H9 (cell line): ENCODE measurements at regions not wholly inside any gene's neighbourhood (a gene's known extent, or its start where the extent isn't known, plus 50 kb on each side); places are given as distances from the start of the nearest gene placed in this dataset.

ENCODE experiments used
- DNase-seq: peaks from one replicate; pipeline ENCODE4 v3.0.0-alpha.2; 2017
- H2AFZ ChIP-seq: one replicate; pipeline ENCODE4 v1.6.1; 2013; ENCODE audit warnings: mild to moderate bottlenecking, low read length, control low read depth, moderate library complexity
- H2AK5ac ChIP-seq: 2 replicates; pipeline ENCODE4 v1.6.1; 2013; ENCODE audit warnings: low read length, control low read depth, mixed read lengths; ENCODE audit not compliant: insufficient read length
- H2BK120ac ChIP-seq: one replicate; pipeline ENCODE4 v1.6.1; 2013; ENCODE audit warnings: low read depth, mild to moderate bottlenecking, low read length, control low read depth, inconsistent platforms; ENCODE audit not compliant: poor library complexity, severe bottlenecking
- H2BK12ac ChIP-seq: 2 replicates; pipeline ENCODE4 v1.6.1; 2013; ENCODE audit warnings: low read length, control low read depth, mixed read lengths, low read depth; ENCODE audit not compliant: insufficient read length
- H2BK15ac ChIP-seq: 2 replicates; pipeline ENCODE4 v1.6.1; 2013; ENCODE audit warnings: low read depth, low read length, control low read depth
- H2BK20ac ChIP-seq: one replicate; pipeline ENCODE4 v1.6.1; 2013; ENCODE audit warnings: low read depth, mild to moderate bottlenecking, low read length, control low read depth, inconsistent platforms; ENCODE audit not compliant: poor library complexity, severe bottlenecking
- H2BK5ac ChIP-seq: 2 replicates; pipeline ENCODE4 v1.6.1; 2013; ENCODE audit warnings: low read length, control low read depth, mixed read lengths; ENCODE audit not compliant: insufficient read length
- H3K14ac ChIP-seq: 2 replicates; pipeline ENCODE4 v1.6.1; 2013; ENCODE audit warnings: low read length, control low read depth; ENCODE audit not compliant: insufficient read depth
- H3K18ac ChIP-seq: 2 replicates; pipeline ENCODE4 v1.6.1; 2013; ENCODE audit warnings: low read depth, mild to moderate bottlenecking, mixed read lengths, low read length, control low read depth; ENCODE audit not compliant: insufficient read length
- H3K23ac ChIP-seq: 2 replicates; pipeline ENCODE4 v1.6.1; 2013; ENCODE audit warnings: low read length, control low read depth, mixed read lengths, low read depth; ENCODE audit not compliant: insufficient read length
- H3K23me2 ChIP-seq: 2 replicates; pipeline ENCODE4 v1.6.1; 2013; ENCODE audit warnings: low read depth, mild to moderate bottlenecking, mixed read lengths, low read length, control low read depth; ENCODE audit not compliant: insufficient read length, poor library complexity, severe bottlenecking
- H3K27ac ChIP-seq: 2 replicates; pipeline ENCODE4 v1.5.1; 2013; ENCODE audit warnings: low read length, control low read depth, mixed read lengths, low read depth; ENCODE audit not compliant: insufficient read length
- H3K27me3 ChIP-seq: 2 replicates; pipeline ENCODE4 v1.6.1; 2013; ENCODE audit warnings: low read length, control low read depth, inconsistent platforms; ENCODE audit not compliant: insufficient read depth
- H3K4ac ChIP-seq: 2 replicates; pipeline ENCODE4 v1.6.1; 2013; ENCODE audit warnings: low read depth, mild to moderate bottlenecking, control low read depth, inconsistent platforms, low read length, moderate library complexity
- H3K4me1 ChIP-seq: 2 replicates; pipeline ENCODE4 v1.6.1; 2013; ENCODE audit warnings: low read length, control low read depth, inconsistent platforms; ENCODE audit not compliant: insufficient read depth
- H3K4me2 ChIP-seq: 2 replicates; pipeline ENCODE4 v1.6.1; 2013; ENCODE audit warnings: low read length, control low read depth, mixed read lengths; ENCODE audit not compliant: insufficient read length, insufficient read depth
- H3K56ac ChIP-seq: 2 replicates; pipeline ENCODE4 v1.6.1; 2013; ENCODE audit warnings: low read depth, mild to moderate bottlenecking, mixed read lengths, low read length, control low read depth; ENCODE audit not compliant: insufficient read length
- H3K79me1 ChIP-seq: 2 replicates; pipeline ENCODE4 v1.6.1; 2013; ENCODE audit warnings: low read depth, mild to moderate bottlenecking, moderate library complexity, low read length, control low read depth, inconsistent platforms; ENCODE audit not compliant: insufficient read depth, poor library complexity, severe bottlenecking
- H3K79me2 ChIP-seq: 2 replicates; pipeline ENCODE4 v1.6.1; 2013; ENCODE audit warnings: low read length, control low read depth, inconsistent platforms; ENCODE audit not compliant: insufficient read depth
- H3K9ac ChIP-seq: 2 replicates; pipeline ENCODE4 v1.6.1; 2013; ENCODE audit warnings: low read length, control low read depth, mixed read lengths; ENCODE audit not compliant: insufficient read length; ENCODE audit errors: extremely low read depth
- H3K9me3 ChIP-seq: one replicate; pipeline ENCODE4 v1.6.1; 2013; ENCODE audit warnings: low read depth, low read length, inconsistent platforms; ENCODE audit not compliant: control insufficient read depth
- H3T11ph ChIP-seq: one replicate; pipeline ENCODE4 v1.6.1; 2013; ENCODE audit warnings: mild to moderate bottlenecking, low read length, control low read depth, inconsistent platforms
- H4K20me1 ChIP-seq: one replicate; pipeline ENCODE4 v1.6.1; 2013; ENCODE audit not compliant: control insufficient read depth, insufficient read length, insufficient read depth
- H4K5ac ChIP-seq: 2 replicates; pipeline ENCODE4 v1.6.1; 2013; ENCODE audit warnings: low read depth, mild to moderate bottlenecking, mixed read lengths, low read length, control low read depth; ENCODE audit not compliant: insufficient read length
- H4K8ac ChIP-seq: replicated peaks from 2 replicates; pipeline ENCODE4 v1.6.1; 2013; ENCODE audit warnings: low read length, control low read depth, mixed read lengths, low read depth; ENCODE audit not compliant: insufficient read length
- H4K91ac ChIP-seq: 2 replicates; pipeline ENCODE4 v1.6.1; 2013; ENCODE audit warnings: low read depth, mild to moderate bottlenecking, moderate library complexity, mixed read lengths, low read length, control low read depth; ENCODE audit not compliant: insufficient read length
- H3K27ac Mint-ChIP-seq, 3 experiments: 2 replicates in 2 of 3; 3 replicates in 1 of 3; pipeline ENCODE4 v1.8.0; 2020 to 2021; ENCODE audit warnings: mixed read lengths in 3 of 3, mild to moderate bottlenecking in 1 of 3, moderate library complexity in 1 of 3
- H3K27me3 Mint-ChIP-seq: 2 replicates; pipeline ENCODE4 v1.8.0; 2021; ENCODE audit warnings: low read depth, mild to moderate bottlenecking, moderate library complexity, mixed read lengths
- H3K36me3 Mint-ChIP-seq, 3 experiments: 2 replicates in 2 of 3; 3 replicates in 1 of 3; pipeline ENCODE4 v1.8.0; 2020 to 2021; ENCODE audit warnings: low read depth in 3 of 3, mixed read lengths in 3 of 3; ENCODE audit not compliant: insufficient read depth in 1 of 3
- H3K4me1 Mint-ChIP-seq, 2 experiments: 2 replicates each; pipeline ENCODE4 v1.8.0; 2020; ENCODE audit warnings: mixed read lengths in 2 of 2
- H3K4me3 Mint-ChIP-seq, 2 experiments: 2 replicates in 1 of 2; 3 replicates in 1 of 2; pipeline ENCODE4 v1.8.0; 2020 to 2021; ENCODE audit warnings: mild to moderate bottlenecking in 2 of 2, mixed read lengths in 2 of 2, moderate library complexity in 1 of 2
- H3K9me3 Mint-ChIP-seq, 2 experiments: 2 replicates in 1 of 2; 3 replicates in 1 of 2; pipeline ENCODE4 v1.8.0; 2020; ENCODE audit warnings: mild to moderate bottlenecking in 2 of 2, mixed read lengths in 2 of 2, moderate library complexity in 1 of 2
- WGBS: extraction: QIAGEN DNeasy Blood & Tissue Kit; methylation state at CpG from one replicate; pipeline ENCODE4 v1.1.7; 2013; ENCODE audit warnings: missing lambda C conversion rate, low lambda C conversion rate, mixed read lengths; ENCODE audit not compliant: insufficient read length; ENCODE audit errors: extremely low coverage; 5-methylcytosine and 5-hydroxymethylcytosine counted together
- TF ChIP-seq, protein P1 (sequence below): fragments of 200-600 bp; sonication (generic); conservative IDR thresholded peaks from 3 replicates; pipeline ENCODE4 v1.8.0; 2021; ENCODE audit warnings: antibody characterized with exemption, mild to moderate bottlenecking

DNA sequence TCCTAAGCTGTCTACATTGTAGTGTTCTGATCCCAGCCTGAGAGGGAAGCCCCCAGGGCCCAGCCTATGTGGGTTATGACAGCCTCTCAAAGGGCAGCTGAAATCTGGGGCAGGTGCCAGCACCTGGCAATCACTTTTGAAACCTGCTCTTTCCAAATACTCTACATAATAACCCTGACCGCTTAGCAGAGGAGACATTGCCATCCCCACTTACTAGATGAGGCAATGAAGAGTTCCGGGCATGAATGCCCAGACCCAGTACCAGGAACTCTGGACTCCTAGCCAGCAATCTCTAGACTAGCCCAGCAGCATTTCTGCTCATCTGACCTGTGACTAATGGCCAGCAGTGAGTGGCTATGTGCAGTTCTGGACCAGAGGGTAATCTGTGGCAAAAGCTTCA lies 412.4 kb upstream of the CADM1 start:
- Histone ChIP-seq H4K8ac (no peak overlapping the region), H3K27me3 (no peaks in the 10 kb centered on the region), H3K18ac (no peak overlapping the region), H3K79me1 (no peaks in the 10 kb centered on the region), H2BK120ac (no peak overlapping the region), H3K23me2 (no peaks in the 10 kb centered on the region), H3K4me1 (no peaks in the 10 kb centered on the region), H4K20me1 (no peaks in the 10 kb centered on the region), H3K27ac (no peak overlapping the region), H2AFZ (no peak overlapping the region), H3K4me2 (no peak overlapping the region), H3K23ac (no peak overlapping the region), H2BK20ac (no peak overlapping the region), H3K14ac (no peak overlapping the region), H2BK12ac (no peak overlapping the region), H4K91ac (no peak overlapping the region), H3K56ac (no peak overlapping the region), H4K5ac (no peak overlapping the region), H3T11ph (no peak overlapping the region), H3K79me2 (no peaks in the 10 kb centered on the region), H3K9ac (no peak overlapping the region), H2BK15ac (no peak overlapping the region), H2BK5ac (no peak overlapping the region), H3K9me3 (no peaks in the 10 kb centered on the region), H3K4ac (no peak overlapping the region), H2AK5ac (no peak overlapping the region)
- Mint-ChIP-seq H3K4me3 (no peak overlapping the region), H3K9me3 (no peaks in the 10 kb centered on the region), H3K27ac (no peak overlapping the region), H3K4me1 (peaks cover 5 to 13% of the 10 kb centered on the region in 2 experiments; a peak in 3 of 4 replicates), H3K27me3 (peaks cover 29% of the 10 kb centered on the region), H3K36me3 (no peaks in the 10 kb centered on the region)
- TF ChIP-seq, protein P1, sequence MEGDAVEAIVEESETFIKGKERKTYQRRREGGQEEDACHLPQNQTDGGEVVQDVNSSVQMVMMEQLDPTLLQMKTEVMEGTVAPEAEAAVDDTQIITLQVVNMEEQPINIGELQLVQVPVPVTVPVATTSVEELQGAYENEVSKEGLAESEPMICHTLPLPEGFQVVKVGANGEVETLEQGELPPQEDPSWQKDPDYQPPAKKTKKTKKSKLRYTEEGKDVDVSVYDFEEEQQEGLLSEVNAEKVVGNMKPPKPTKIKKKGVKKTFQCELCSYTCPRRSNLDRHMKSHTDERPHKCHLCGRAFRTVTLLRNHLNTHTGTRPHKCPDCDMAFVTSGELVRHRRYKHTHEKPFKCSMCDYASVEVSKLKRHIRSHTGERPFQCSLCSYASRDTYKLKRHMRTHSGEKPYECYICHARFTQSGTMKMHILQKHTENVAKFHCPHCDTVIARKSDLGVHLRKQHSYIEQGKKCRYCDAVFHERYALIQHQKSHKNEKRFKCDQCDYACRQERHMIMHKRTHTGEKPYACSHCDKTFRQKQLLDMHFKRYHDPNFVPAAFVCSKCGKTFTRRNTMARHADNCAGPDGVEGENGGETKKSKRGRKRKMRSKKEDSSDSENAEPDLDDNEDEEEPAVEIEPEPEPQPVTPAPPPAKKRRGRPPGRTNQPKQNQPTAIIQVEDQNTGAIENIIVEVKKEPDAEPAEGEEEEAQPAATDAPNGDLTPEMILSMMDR: no peak
- DNase-seq: no peak
- WGBS: no CpG with 5 or more reads among the region's 2 CpGs
